GM18499 (cell line): ENCODE measurements at regions not wholly inside any gene's neighbourhood (a gene's known extent, or its start where the extent isn't known, plus 50 kb on each side); places are given as distances from the start of the nearest gene placed in this dataset.

ENCODE experiments used
- ATAC-seq: cut with Tn5 transposase; IDR thresholded peaks from one replicate; pipeline ENCODE4 v1.9.1; 2021; ENCODE audit warnings: moderate number of reproducible peaks; ENCODE audit not compliant: insufficient read depth, unreplicated experiment

GRCh38 chr6:145017051-145017450 is 718.3 kb downstream of the EPM2A start:
- ATAC-seq, result no peak

- no peak for ATAC-seq
These were observed 717.8 kb downstream of the EPM2A start for GRCh38 chr6:145017516-145017915.

- no peak for ATAC-seq
These were observed 717.3 kb downstream of the EPM2A start for GRCh38 chr6:145018027-145018426.

- no peak for ATAC-seq
These were observed 715.2 kb downstream of the EPM2A start for GRCh38 chr6:145020114-145020513.

- no peak for ATAC-seq
These were observed 714.8 kb downstream of the EPM2A start for GRCh38 chr6:145020543-145020942.

- no peak for ATAC-seq
These were observed 713.0 kb downstream of the EPM2A start for GRCh38 chr6:145022199-145022796.

GRCh38 chr6:145023116-145023726 is 712.1 kb downstream of the EPM2A start:
- ATAC-seq, result no peak

GRCh38 chr6:145025488-145025887 is 709.8 kb downstream of the EPM2A start:
- ATAC-seq, result no peak

- ATAC-seq, result no peak
These were observed 709.0 kb downstream of the EPM2A start for GRCh38 chr6:145026267-145026679.

GRCh38 chr6:145028144-145028818 is 707.0 kb downstream of the EPM2A start:
- peak; percentile 82 for ATAC-seq

GRCh38 chr6:145031001-145031400 is 704.3 kb downstream of the EPM2A start:
- ATAC-seq, result no peak

- no peak for ATAC-seq
These were observed 703.4 kb downstream of the EPM2A start for GRCh38 chr6:145031962-145032361.

GRCh38 chr6:145032562-145033145 is 702.7 kb downstream of the EPM2A start:
- no peak for ATAC-seq

GRCh38 chr6:145034664-145035063 is 700.7 kb downstream of the EPM2A start:
- no peak for ATAC-seq

- no peak for ATAC-seq
These were observed 699.1 kb downstream of the EPM2A start for GRCh38 chr6:145036236-145036635.

- no peak for ATAC-seq
These were observed 698.3 kb downstream of the EPM2A start for GRCh38 chr6:145036848-145037567.

- no peak for ATAC-seq
These were observed 692.8 kb downstream of the EPM2A start for GRCh38 chr6:145042559-145042958.

GRCh38 chr6:145043926-145044500 is 691.3 kb downstream of the EPM2A start:
- ATAC-seq, result no peak

- no peak for ATAC-seq
These were observed 690.6 kb downstream of the EPM2A start for GRCh38 chr6:145044641-145045246.

GRCh38 chr6:145045582-145045981 is 689.7 kb downstream of the EPM2A start:
- ATAC-seq, result no peak
